RCC 7860 (cell line): ENCODE measurements at regions not wholly inside any gene's neighbourhood (a gene's known extent, or its start where the extent isn't known, plus 50 kb on each side); places are given as distances from the start of the nearest gene placed in this dataset.
A peak's percentile ranks its signal among the peaks of the same experiment; 100 is the strongest.

Experiments
- DNase-seq: peaks from one replicate; pipeline ENCODE4 v3.0.0-alpha.2; 2015; ENCODE audit warnings: low spot score
- FAIRE-seq: peaks from 2 replicates; lab custom pipeline; 2012; peaks lifted over from hg19 to GRCh38; lab: Jason Lieb, UNC

DNA sequence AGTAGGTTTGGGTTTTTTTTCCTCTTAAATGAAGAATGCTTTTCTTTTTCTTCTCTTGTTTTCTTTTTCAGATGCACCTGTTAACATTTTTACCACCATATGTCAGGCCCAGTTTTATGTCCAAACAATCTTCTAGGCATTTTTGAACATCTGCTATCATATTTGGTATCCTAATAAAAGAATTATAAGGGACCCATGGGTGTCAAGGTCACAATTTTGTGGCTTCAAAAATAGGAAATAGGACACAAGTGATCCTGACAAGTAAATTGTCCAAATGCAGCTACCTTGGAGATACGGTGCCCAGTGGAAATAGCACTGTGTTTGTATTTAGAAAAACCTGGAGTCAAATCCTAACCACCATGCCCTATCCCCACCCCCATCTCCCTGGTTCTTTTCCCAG is 270.3 kb downstream of the MZT1 start:
- no peak for DNase-seq
- FAIRE-seq: no peak

DNA sequence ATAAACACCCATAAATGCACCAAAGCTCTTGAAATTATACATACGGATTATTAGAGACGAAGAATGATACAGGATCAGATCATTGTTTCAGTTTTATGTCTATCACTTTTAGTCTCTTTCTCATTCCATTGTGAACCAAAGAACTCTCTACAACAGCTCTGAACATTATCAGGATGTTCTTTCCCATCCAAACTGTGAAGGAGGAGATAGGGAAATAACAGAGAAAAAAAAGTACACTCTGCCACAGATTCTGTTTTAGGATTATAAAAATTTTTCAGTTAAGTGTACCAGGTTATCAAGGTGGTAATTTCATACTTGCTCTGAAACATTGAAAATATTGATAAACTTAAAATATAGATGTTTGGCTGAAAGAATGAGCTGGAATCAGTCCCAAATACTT is 270.9 kb downstream of the MZT1 start:
- FAIRE-seq: no peak
- DNase-seq: no peak

GRCh38 chr13:72453161-72453560 is 274.3 kb downstream of the MZT1 start:
- DNase-seq (no peak), FAIRE-seq (no peak)

- DNase-seq (no peak), FAIRE-seq (no peak)
Observed at GRCh38 chr13:72448082-72448481, 279.3 kb downstream of the MZT1 start.

DNA sequence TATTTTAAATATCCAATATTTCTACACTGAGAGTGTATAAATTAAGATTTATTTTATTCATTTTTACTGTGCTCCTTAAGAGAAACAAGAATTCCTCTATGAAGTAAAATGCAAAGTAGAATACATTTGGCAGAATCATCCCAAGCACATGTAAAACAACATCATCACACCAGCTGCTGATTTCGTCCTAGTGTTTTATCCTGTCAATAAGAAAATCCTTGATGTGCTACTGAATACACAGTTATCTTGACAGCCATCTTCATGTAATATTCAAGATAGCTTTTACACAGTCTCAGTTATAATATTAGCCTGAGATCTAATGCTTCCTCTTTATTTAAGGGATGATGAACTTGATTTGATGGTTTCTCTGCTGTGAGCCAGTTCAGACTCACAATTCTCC is 282.4 kb downstream of the MZT1 start:
- no peak for FAIRE-seq
- DNase-seq: no peak

DNA sequence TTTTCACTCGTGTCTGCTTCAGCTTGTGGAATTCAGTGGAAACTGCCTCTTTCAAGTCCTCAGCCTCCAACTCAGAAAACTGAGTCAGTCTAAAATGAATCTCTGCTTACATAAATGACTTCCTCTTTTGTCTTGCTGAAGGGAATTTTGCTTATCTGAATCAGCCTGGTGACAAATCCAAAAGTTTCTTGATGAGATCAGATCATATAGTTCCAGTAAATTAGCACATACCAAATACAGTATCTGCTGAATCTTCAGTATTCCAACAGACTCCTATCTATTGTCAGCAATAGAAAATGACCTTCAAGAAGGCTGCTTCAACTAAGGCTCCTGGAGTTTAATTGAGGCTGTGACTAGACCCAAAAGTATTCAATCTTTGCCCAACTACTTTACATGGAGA is 290.0 kb downstream of the MZT1 start:
- FAIRE-seq (peak; percentile 30), DNase-seq (peak; percentile 82)

- DNase-seq (no peak), FAIRE-seq (no peak)
Observed at GRCh38 chr13:72435251-72435650, 292.2 kb downstream of the MZT1 start.

GRCh38 chr13:72431981-72432682 is 295.3 kb downstream of the MZT1 start:
- FAIRE-seq: no peak

GRCh38 chr13:72430923-72431322 is 296.5 kb downstream of the MZT1 start:
- FAIRE-seq (no peak), DNase-seq (no peak)

More at GRCh38 chr13:72431981-72432682, 295.3 kb downstream of the MZT1 start:
- no peak for DNase-seq

GRCh38 chr13:72427757-72428528 is 299.5 kb downstream of the MZT1 start:
- DNase-seq (no peak), FAIRE-seq (no peak)

- DNase-seq: no peak
- no peak for FAIRE-seq
Observed at GRCh38 chr13:72424059-72424458, 303.4 kb downstream of the MZT1 start.

DNA sequence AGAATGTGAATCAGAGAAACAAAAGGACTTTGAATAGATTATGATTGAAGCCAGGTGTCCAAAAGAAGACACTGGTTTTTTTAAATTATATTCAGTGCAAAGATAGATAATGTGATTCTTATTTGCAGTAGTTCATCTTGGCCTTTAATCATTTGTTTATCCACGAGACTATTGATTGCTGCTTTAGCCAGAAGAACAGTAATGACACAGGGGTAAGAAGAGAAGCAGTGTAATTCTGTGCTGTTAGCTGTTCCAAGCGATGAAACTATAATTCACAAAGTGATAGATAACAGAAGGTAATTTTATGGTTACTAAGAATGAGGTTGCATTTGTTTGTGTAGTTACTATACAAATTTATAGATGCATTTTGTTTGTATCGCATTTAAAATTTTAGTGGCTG is 311.6 kb downstream of the MZT1 start:
- no peak for DNase-seq
- FAIRE-seq: no peak

DNA sequence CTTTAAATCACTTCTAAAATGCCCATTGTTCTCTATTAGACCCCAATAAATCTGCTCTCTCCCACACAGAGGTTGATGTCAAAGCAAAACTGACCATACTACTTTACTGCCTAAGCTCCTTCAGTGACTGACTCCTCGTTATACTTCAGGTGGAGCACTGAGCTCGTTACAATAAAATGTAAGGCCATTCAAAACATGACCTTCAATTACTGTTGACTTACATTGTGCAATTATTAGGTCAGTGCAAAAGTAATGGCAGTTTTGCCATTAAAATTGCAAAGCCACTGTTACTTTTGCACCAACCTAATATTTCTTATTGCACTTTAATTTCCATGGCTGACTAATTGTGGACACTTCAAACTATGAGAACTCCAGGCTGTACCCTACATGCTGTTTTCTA is 314.9 kb downstream of the MZT1 start:
- FAIRE-seq (no peak), DNase-seq (no peak)

GRCh38 chr13:72405441-72405840 is 322.0 kb downstream of the MZT1 start:
- no peak for DNase-seq
- no peak for FAIRE-seq

- FAIRE-seq (no peak), DNase-seq (peak; percentile 28)
Observed at GRCh38 chr13:72403396-72404010, 323.9 kb downstream of the MZT1 start.

- FAIRE-seq: no peak
- no peak for DNase-seq
Observed at GRCh38 chr13:72400856-72401255, 326.6 kb downstream of the MZT1 start.

DNA sequence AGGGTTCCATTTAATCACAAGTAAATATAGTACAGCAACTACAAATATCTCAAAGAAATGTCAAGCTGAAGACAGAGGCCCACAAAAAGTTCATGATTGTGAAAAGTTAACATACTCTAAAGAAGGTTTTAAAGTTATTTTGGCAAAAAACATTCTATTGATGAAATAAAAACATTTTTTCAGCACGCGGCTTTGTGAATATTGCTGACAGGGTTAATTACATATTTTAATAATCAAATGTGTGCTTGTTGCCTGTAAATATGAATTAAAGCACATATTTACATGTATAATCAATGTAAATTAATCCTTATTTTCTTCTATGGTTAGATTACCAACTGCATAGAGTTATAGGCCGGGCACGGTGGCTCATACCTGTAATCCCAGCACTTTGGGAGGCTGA is 328.1 kb downstream of the MZT1 start:
- FAIRE-seq (no peak), DNase-seq (no peak)

DNA sequence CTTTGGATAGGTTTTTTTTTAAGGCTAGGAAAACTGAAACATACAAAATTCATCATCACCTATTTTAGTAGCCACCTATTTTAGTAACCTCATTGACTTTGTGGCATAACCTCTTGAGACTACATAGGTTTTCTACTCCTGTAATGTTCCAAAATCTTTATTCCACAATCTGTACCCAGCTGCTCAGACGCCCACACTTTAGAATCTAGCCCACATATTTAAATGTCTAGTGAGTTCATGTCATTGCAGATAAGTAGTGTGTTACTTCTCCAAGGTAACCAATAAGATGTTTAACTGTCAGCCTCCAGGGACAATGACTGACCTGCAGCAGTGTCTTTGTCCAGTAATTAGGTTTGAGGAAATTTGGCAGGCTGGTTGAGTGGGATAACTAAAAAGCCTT is 330.2 kb downstream of the MZT1 start:
- DNase-seq: no peak
- no peak for FAIRE-seq

DNA sequence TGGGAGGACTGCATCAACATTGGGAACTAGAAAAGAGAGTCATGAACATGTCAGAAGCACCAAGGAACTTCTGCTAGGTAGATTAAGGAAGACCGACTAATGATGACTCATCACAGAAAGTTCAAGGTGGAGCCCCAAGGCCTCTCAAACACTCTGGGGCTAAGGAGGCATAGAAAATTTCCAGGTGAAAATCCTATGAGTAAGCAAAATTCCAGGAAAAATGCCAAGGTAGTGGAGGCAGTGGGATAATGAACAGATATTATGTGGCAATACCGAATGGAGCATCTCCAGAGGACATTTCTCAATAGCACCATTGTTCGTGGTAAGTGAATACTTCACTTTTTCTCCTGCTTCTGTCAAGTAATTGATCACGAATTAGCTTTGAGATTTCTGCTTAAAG is 336.5 kb downstream of the MZT1 start:
- FAIRE-seq (peak; percentile 74), DNase-seq (peak; percentile 79)

GRCh38 chr13:72386138-72386684 is 341.2 kb downstream of the MZT1 start:
- DNase-seq: no peak
- FAIRE-seq: no peak

DNA sequence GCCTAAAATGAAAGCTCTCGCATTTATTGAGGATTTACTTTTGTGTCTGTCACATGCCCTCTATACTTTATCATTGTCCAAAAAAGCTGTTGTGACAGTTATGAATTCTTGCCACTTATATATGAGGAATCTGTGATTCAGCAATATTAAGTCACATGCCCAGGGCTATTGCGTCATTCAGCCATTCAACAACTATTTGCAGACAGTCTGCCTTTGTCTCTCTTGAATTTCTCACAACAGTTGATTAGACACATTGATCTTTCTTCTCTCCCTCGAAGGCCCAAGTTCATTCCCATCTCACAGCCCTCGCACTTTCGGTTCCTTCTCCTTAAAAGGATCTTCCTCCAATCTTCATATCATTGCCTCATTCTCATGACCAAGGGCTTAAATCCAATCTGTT is 342.6 kb downstream of the MZT1 start:
- FAIRE-seq (no peak), DNase-seq (peak; percentile 8)
